Fibroblast of the conjunctiva (primary cell): ENCODE measurements at regions not wholly inside any gene's neighbourhood (a gene's known extent, or its start where the extent isn't known, plus 50 kb on each side); places are given as distances from the start of the nearest gene placed in this dataset.

Source experiments
- DNase-seq: peaks from one replicate; pipeline ENCODE4 v3.0.0-alpha.2; 2010; ENCODE audit warnings: low read depth

DNA sequence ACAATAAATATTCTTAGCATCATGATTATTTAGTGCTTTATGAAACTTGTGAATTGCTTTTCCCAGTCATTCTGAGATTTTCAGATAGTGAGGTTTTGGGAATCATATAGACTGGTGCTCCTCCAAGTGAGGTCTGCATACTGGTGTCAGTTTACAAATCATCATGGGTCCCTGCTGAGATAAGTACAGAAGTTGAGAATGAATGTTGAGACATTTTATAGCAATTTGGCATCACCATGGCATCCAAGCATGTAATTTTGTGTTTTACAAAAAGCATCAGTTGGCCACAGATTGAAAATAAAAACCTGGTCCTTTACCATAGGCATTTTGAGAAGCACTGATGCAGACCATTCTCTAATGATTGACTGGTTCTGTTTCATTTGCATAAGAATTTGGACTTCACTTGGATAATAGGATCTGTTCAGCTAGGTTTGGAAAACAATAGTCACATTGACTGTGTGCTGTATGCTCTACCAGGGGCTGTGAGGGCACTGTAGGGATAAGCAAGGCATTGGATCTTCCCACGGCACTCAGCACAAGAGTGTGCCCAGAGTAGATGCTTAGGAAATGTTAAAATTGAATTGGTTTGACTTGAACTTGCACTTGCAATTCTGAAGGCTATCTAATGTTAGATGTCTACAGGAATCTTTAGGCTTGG is 79.0 kb upstream of the JUN start:
- no peak for DNase-seq

DNA sequence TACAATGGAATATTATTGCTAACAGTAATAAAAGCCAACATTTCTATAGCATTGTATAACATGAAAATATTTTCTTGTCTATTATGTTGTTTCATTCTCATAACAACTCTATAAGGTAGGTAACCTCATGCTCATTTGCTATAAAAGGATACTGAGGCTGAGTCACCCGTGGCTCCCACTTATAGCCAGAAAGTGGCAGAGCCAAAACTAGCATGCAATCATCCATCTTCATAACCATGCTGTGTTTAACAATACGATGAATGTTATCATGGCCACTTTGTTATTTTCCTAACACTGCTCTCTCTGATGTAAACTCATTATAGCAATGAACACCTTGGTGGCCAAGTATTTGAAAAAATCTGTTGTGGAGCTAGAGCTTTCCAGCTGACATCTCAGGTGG is 80.8 kb upstream of the JUN start:
- DNase-seq, result no peak

DNA sequence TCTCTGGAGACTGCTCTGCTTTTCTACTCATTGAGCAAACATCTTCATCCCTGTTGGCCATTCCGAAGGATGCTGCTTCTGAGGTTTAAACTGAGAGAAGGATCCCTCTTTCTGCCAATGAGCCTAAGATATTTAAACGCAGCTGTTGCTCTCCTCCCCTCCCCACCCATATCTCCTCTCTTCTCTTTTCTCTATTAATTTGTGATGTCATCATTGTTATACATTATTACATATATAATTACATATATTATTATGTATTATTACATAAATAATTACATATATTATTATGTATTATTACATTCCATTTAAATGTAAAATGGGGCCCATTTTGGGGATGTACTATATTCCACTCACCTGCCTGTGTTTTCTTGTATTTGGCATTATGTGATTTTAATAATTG is 82.7 kb upstream of the JUN start:
- no peak for DNase-seq

DNA sequence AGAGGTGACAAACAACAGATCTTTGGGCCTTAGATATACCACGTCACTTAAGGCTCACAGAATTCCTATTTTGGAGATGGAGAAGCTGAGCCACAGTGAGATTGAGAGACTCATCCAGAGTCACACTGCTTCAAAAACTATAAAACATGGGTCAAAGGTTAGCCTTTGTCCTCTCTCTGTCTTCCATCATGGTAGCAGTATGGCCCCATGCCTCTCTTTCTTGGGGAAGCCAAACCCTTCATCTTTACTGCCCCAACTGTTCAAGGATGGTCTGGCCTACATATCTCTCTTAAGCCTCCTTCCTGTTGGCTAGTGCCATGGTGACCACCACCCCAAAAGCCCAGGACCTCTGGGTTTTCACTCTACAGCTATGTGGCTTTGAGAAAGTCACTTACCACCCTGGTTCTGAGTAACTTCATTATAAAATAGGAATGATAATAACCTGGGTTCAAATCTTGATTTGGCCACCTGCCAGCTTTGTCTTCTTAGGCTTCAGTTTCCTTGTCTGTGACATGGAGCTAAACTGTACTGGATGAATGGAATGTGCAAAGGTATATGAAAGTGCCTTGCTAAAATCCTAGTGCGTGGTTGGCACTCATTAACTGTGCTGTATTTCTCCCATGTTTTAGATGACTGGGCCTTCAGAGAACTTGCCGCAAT is 85.9 kb upstream of the JUN start:
- no peak for DNase-seq

DNA sequence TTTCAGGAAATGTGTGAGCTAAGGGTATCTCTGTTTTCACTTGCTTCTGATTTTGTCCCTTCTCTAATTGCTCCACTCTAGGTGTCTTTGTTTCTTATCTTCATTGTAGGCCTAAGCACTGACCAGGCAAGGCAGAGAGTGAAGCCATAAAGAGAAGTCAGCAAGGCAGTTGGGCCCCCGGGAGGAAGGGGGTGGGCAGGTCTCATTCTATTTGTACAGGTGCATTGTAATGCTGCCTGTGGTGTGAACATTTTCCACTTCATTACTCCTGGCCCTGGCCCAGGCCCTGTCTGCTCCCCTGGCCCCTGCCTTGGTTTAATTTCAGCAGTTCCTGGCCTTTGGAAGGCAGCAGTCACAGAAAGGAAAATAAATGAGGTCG is 86.4 kb upstream of the JUN start:
- DNase-seq, result no peak

DNA sequence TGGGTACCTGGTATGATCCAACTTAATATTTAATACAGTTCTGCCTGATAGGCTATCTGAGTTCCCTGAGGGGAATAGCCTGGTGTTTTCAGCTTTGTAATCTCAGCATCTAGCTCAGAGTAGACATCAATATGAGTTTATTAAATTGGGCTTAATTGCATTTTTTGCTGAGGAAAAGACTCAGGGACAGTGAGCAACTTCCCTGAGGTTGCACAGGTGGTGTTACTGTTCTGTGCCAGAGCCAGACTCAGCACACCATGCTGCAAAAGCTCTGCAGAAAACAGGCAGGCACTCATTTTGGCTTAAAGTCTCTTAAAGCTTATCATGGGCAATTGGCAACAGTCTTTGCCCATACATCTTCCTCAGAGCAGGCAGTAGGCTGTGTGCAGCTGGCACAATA is 90.5 kb upstream of the JUN start:
- no peak for DNase-seq

DNA sequence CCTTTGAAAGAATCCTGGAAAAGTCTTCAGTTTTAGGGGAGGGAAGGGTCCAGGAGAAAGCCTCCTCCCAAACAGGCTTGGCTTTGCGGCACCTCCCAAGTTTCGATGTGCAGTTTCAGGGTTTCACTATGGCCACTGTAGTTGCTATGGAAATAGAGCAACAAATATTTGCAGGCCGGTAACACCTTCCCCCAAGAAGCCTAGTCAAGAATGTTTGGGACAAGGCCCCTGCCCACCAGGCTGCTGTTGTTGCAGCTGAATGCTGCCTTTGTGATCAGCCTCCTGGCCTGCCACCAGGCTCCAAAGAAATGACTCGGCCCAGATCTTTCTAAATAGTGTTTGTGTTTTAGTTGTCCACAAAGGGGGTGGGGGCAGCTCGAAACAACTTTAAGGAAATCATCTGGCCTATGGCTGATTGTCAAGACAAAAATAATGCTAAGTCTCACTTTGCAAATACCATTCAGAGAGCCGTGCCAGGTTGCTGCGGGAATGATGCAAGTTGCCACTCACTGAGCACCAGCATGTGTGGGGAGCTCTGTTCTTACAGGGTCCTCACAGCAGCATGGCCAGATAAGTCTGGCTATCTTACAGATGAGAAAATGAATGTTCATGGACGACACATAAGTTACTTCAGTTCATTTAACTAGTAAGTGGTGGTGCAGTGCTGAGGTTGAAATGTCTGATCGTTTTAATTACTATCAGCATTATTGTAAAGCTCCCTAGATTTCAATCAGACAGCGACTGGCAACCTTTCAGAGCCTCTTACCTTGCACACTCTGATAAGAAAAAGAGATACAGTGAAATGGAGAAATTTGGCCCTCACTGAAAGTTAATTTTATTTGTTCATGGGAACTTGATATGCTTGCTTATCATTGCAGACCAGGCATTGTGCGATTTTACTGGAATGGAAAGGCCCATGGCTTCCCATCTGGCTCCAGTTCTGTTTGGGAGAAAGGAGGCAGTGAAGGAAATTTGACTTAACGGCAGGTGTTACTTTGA is 91.2 kb upstream of the JUN start:
- DNase-seq, result peak; percentile 51

DNA sequence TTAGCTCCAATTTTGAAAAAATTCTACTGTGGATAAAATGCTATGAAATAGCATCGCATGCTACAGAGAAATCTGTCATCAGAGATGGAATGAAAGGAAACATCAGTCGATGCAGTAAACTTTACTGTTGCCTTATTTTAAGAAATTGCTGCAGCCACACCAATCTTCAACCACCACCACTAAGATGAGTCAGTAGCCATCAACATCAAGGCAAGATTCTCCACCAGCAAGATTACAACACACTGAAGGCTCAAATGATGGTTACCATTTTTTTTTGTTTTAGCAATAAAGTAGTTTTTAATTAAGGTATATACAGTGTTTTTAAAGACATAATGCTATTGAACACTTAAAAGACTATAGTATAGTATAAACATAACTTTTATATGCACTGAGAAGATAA is 95.6 kb upstream of the JUN start:
- DNase-seq, result no peak

DNA sequence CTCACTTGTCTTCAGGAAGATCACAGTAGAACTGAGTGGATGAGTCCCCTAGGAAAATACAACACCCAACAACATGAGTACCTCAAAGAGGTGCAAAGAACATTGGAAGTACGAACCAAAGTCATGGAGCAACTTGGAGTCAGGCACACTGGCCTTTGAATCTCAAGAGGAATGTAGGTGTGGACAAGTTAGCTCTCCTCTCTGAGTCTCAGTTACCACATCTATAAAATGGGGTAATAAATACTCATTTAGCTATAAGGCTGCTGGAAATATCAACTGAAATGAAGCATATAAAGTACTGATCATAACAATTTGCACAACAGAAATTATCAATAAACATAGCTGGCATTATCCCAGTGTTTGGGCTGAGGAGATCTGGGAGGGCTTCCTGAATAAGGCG is 96.7 kb upstream of the JUN start:
- no peak for DNase-seq

DNA sequence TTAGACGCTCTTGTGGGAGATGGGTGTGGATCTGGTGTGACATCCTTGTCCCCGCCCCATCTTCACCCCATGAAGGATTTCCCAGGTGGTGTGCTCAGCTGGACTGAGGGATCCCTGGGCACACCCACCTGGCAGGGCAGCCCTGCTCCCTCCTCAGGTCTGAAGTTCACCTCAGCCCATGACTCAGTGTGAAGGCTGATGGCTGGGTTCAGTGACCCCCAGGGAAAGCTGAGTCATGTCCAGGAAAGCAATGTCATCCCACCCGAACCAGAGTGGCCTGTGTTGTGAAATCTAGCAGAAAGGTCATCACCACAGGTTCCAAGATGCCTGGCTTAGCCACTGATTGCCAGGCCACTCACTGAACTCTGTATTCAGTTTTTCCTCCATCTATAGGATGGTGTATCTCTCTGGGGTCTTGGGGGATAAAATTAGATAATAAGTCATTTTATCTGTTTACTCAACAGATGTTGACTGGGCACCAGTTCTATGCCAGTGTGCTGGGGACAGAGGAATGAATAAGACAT is 97.7 kb upstream of the JUN start:
- peak; percentile 49 for DNase-seq

DNA sequence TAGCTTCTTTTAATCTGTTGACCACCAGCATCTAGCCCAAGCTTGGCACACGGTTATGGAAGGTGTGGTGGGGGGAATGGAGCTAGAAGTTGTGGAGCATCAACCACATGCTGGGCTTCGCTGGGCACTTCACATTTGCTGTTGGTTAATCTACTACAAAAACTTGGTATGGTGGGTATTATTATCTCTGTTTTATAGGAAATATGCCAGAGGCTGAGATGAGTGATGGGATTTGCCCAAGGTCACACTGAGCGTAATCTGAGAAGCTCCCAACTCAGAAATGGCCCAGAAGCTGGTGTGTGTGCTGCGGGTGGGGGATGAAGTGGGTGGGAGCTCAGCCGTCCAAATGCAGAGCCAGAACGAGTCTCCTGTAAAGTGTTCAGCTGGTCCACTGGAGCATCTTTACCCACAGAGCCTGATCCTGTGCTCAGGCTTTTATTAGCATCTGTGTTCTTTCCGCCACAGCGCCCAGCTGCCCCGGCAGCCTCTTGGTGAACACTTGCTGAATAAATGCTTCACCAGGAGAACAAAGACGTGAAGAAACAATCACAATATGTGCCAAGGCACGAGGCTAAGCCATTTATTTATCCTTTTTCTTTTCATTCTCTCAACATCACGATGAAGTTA is 98.6 kb upstream of the JUN start:
- no peak for DNase-seq

DNA sequence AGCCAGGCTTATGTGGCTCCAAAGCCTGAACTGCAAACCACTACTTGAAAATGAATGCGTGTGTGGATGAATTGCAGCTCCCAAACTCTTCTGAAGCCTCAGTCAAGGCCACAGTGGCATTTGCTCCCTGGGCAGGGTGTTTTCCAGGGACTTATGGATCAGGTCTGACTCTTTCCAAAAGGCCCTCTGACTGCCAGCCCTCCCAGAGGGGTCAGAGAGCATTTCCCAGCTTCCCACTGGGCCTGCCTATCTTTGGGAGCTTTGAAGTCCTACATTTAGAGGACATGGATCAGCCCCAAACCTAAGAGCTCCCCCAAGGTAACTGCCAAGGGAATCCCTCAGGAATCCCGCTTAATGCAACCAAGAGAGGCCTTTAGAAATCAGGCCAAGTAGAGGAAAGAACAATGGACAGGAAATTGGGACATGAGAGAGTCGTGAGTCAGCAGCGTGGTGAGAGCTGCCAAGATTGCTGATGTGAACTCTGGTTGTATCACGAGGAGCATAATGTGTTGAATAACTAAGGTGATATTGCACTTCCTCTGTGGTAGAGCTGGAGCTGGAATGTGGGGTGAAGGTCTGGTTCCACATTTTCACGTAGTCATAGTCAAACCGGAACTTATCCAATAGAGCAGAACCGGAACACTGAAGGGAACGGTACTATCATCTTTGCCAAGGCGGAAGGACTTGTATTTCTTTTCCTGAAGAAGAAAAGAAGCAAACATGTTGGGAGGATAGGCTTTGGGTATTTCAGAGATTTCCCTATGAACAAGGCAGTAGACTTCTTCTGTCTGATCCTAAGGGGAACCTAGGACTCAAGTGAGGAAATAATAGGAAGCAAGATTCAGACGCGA is 99.4 kb upstream of the JUN start:
- peak; percentile 93 for DNase-seq

DNA sequence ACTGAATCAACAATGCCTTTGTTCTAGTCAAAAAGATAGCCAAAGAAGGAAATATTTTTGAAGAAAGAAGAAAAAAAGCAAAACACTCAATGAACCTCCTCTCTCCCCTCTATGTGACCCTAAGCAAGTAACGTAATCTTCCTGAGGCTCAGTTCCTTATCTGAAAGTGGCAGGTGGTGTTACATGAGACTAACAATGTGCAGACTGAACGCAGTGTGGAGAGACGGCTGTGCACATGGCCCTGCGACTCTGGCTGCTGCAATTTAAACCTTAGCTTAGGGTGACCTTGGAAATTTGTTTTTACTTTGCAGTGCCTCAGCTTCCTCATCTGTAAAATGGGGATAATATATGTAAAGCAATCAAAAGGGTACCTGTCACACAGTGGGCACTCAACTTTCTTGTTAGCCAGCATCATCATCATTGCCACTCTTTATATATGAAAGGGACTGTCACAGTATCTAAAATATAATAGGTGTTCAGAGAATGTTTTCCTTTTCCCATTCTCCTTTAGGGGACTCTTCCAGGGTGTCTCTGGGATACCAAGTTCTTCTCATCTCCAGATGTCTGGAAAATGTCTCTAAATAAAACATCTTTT is 100.1 kb upstream of the JUN start:
- DNase-seq, result no peak

DNA sequence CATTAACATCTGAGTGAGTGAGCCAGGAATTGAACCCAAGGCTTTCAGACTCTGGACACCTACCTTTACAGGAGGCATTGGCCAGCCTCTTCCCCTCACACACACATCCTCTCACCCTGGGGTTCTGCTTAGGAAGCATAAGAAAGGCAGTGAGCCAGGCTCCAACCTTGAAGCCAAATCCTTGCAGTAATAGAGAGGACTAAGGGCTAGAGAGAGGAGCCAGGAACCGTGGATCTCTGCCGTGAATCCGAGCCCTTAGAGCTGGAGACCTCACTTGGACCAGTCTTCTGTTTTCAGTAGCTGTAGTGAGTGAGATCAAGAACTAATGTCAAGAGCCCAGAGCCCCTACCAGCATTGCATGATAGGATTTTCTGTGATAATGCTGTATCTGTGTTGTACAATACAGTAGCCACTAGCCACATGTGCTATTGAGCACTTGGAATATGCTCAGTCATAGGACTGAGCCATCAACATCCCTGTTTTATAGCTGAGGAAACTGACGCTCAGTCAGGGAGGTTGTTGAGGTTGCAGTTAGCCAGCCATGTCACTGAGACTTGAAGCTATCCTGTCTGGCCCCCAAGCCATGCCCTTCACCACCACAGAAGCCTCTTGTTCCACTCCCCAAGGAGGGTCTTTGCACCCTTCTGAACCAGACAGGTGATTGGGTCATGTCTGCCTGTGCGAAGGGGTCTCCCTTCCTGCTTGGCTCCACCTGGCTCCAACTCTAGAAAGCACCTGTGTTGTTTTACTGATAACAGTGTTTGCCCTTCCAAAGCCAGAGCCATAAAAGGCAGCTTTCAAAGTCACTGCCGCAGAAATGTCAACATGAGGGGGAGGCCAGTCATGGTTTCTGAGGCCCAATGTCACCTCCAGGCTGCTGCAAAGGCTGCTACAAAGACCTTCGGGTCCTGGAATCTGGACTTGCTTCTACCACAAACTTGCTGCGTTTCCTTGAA is 101.1 kb upstream of the JUN start:
- no peak for DNase-seq

DNA sequence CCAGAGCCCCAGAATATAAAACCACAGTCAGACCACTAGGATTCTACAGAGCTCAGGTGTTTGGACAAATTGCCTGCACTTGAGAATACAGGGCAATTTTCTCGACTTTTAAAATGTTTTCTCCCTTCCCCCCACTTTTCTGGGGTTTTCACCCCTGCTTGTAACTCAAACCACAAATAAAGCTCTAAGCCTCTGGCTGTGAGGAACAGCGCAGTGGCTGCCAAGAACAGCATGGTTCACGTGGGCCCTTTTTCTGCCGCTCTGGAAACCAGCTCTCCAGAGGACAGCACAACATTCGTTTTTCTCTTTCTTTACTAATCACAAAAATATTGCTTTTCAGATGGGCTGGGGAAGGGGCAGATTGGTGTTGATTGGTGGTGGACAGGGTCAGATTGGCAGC is 102.2 kb upstream of the JUN start:
- DNase-seq, result peak; percentile 52

DNA sequence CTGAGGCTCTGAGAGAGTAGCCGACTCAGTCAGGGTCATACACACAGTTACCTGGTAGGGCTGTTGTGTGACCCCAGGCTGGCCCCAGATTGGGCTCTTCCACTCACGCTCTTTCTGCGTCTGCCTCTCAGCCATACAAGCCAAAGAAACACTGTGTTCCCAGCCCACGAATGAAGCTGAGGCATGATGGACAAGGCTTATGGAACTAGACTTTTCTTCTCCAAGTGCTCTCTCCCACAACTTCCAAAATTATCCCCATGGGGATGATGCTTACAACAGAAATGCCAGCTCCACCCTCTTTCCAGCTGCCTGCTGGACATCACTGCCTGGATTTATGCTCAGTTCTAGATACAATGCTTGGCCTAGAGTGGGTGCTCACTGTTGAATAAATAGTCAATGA is 102.8 kb upstream of the JUN start:
- no peak for DNase-seq

DNA sequence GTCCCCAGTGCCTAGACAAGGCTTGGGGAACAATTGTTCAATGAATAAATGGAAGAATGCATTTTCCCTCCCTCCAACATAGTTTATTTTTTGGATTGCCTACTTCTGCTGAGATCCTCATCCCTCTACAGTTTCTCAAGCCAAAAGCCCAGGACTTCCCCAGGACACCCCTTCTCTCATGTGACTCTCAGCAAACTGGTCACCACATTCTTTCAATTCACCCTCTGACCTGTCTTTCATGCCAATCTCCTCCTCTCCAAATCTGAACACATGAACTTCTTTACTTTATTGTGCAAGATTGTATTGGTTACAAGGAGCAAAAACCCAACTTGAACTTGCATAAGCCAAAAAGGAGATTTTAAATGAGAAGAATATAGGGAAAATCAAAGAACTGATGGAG is 103.2 kb upstream of the JUN start:
- DNase-seq, result no peak

DNA sequence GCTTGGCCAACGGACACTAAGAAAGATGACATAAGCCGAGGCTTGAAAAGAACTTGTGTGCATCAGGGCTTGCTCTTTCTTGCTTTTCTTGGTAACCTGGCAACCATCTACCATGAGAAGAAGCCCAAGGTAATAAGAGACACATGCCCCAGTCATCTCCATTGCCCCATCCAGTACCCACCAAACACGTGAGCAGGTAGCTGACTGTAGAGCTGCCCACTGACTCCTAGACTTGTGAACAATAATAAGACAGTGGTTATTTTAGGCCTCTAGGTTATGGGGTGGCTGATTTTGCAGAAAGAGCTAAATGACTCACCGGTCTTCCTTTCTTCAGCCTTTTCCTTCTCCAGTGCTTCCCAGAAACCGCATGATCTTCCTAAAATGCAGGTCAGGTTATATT is 105.0 kb upstream of the JUN start:
- DNase-seq, result no peak

DNA sequence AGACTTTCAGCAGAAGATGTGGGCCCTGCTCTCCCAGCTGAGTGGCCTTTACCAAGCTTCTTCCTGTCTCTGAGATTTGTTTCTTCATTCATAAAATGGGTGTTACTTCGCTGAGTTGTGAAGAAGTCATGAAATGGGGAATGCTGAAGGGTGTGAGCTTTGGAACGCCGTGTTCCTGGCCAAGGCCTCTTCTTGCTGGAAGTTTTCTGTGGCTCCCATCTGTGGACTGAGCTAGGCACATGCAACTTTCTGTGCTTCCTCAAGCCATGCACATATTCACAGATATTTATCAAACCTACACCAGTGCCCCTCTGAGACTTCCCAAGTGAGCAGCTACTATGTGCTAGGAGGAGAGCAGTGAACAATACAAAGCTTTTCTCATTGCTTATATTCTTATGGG is 106.3 kb upstream of the JUN start:
- DNase-seq, result no peak

DNA sequence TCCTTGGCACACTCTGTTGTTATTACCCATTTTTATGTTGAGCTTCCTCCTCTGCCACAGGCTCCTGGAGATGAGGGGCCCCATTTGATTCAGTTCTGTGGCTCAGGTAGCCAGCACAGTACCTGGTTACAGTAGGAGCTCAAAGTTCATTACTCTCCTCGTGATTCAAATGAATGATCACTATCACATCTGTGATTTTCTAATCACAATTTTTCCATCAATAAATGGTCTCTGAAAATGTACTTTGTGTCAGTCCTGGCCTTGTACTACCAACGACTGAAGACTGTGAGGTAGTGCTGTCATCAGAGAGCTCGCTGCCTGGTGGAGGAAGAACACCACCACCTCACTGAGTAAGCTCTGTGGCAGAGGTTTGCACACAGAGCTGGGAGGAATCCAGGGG is 106.8 kb upstream of the JUN start:
- DNase-seq, result no peak
